ENCODE measurements at regions not wholly inside any gene's neighbourhood (a gene's known extent, or its start where the extent isn't known, plus 50 kb on each side); places are given as distances from the start of the nearest gene placed in this dataset.

DNA sequence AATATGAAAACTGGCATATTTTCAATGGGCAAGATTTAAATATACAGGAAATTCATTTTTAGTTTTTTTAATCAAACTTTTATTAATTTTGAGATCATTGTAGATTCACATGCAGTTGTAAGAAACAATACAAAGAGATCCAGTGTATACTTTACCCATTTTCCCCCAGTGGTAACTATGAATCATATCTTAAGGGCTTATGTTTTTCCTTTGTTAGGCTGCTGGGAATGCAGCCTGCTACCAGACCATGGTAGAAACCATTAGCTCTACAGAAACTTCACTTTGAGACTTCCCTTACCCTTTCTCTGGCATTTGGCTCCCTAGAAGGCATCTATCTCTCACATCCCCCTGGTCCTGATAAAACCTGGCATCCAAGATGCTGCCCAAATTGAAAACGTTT lies 147.6 kb upstream of the EOLA2 start:
- TF ChIP-seq EZH2phosphoT487 (IDR thresholded peaks at IDR 0.05; ENCODE audit: borderline replicate concordance, low read length), result no peak
- TF ChIP-seq, protein P1, sequence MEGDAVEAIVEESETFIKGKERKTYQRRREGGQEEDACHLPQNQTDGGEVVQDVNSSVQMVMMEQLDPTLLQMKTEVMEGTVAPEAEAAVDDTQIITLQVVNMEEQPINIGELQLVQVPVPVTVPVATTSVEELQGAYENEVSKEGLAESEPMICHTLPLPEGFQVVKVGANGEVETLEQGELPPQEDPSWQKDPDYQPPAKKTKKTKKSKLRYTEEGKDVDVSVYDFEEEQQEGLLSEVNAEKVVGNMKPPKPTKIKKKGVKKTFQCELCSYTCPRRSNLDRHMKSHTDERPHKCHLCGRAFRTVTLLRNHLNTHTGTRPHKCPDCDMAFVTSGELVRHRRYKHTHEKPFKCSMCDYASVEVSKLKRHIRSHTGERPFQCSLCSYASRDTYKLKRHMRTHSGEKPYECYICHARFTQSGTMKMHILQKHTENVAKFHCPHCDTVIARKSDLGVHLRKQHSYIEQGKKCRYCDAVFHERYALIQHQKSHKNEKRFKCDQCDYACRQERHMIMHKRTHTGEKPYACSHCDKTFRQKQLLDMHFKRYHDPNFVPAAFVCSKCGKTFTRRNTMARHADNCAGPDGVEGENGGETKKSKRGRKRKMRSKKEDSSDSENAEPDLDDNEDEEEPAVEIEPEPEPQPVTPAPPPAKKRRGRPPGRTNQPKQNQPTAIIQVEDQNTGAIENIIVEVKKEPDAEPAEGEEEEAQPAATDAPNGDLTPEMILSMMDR (conservative IDR thresholded peaks at IDR 0.05; ENCODE audit: low read depth, low read length), result no peak

Data from PC-3 (cell line).